Fibroblast of lung (primary cell): ENCODE measurements at regions not wholly inside any gene's neighbourhood (a gene's known extent, or its start where the extent isn't known, plus 50 kb on each side); places are given as distances from the start of the nearest gene placed in this dataset.

ENCODE experiments used
- DNase-seq, 2 donors: peaks; one replicate each; pipeline versions ENCODE4 v3.0.0 to v3.0.0-alpha.2; 2010; ENCODE audit warnings: low read depth in 2 of 2
- H2AFZ ChIP-seq: 2 replicates; pipeline ENCODE4 v1.5.1; 2012; ENCODE audit warnings: low read length, control low read depth, inconsistent platforms
- H3K27ac ChIP-seq: 2 replicates; pipeline ENCODE4 v1.5.1; 2011; ENCODE audit warnings: low read length, control low read depth; ENCODE audit not compliant: insufficient read depth
- H3K27me3 ChIP-seq: 2 replicates; pipeline ENCODE4 v1.5.1; 2011; ENCODE audit warnings: mild to moderate bottlenecking, low read length; ENCODE audit not compliant: control insufficient read depth, insufficient read depth
- H3K36me3 ChIP-seq: 2 replicates; pipeline ENCODE4 v1.5.1; 2011; ENCODE audit warnings: low read length; ENCODE audit not compliant: control insufficient read depth, insufficient read depth
- H3K4me1 ChIP-seq: 2 replicates; pipeline ENCODE4 v1.5.1; 2011; ENCODE audit warnings: low read length; ENCODE audit not compliant: control insufficient read depth, insufficient read depth; ENCODE audit errors: extremely low read depth
- H3K4me2 ChIP-seq: 2 replicates; pipeline ENCODE4 v1.5.1; 2011; ENCODE audit warnings: low read length, control low read depth; ENCODE audit not compliant: insufficient read depth; ENCODE audit errors: extremely low read depth
- H3K4me3 ChIP-seq, 4 experiments: fragments of 200-600 bp in 1 of 4; sonication (generic) in 1 of 4; replicated peaks in 1 of 4; 2 replicates each; pipeline ENCODE4 v1.5.1; 2011 to 2016; ENCODE audit warnings: low read length in 4 of 4, low read depth in 3 of 4, mild to moderate bottlenecking in 3 of 4, control low read depth in 2 of 4, inconsistent platforms in 1 of 4, mixed read lengths in 1 of 4; ENCODE audit not compliant: insufficient read depth in 1 of 4; ENCODE audit errors: control extremely low read depth in 1 of 4
- H3K79me2 ChIP-seq: 2 replicates; pipeline ENCODE4 v1.5.1; 2012; ENCODE audit warnings: mild to moderate bottlenecking, low read length, inconsistent platforms; ENCODE audit not compliant: control insufficient read depth, insufficient read depth
- H3K9ac ChIP-seq: 2 replicates; pipeline ENCODE4 v1.5.1; 2011; ENCODE audit warnings: mild to moderate bottlenecking, low read length, control low read depth; ENCODE audit not compliant: insufficient read depth
- H3K9me3 ChIP-seq: 2 replicates; pipeline ENCODE4 v1.5.1; 2012; ENCODE audit warnings: low read depth, low read length; ENCODE audit not compliant: control insufficient read depth, insufficient read depth
- H4K20me1 ChIP-seq: 2 replicates; pipeline ENCODE4 v1.5.1; 2011; ENCODE audit warnings: low read length; ENCODE audit not compliant: control insufficient read depth, insufficient read depth; ENCODE audit errors: extremely low read depth
- CTCF ChIP-seq, 2 donors: IDR thresholded peaks in 1 of 2; conservative IDR thresholded peaks in 1 of 2; 1 replicate in 1 of 2; 2 replicates in 1 of 2; pipeline ENCODE4 v1.5.1; 2011 to 2012; ENCODE audit warnings: low read length in 2 of 2, control low read depth in 1 of 2, inconsistent platforms in 1 of 2, low read depth in 1 of 2, mild to moderate bottlenecking in 1 of 2
- EZH2 ChIP-seq: IDR thresholded peaks from 2 replicates; pipeline ENCODE4 v1.5.1; 2012; ENCODE audit warnings: low read length, control low read depth, mild to moderate bottlenecking; ENCODE audit errors: missing control alignments

- DNase-seq = no peak
- no peaks in the 10 kb centered on the region for H4K20me1 ChIP-seq
- peaks cover 34% of the 10 kb centered on the region for H3K4me1 ChIP-seq
- no peaks in the 10 kb centered on the region for H3K27me3 ChIP-seq
- H3K9me3 ChIP-seq = no peaks in the 10 kb centered on the region
- H3K4me2 ChIP-seq = no peak overlapping the region
- H3K9ac ChIP-seq = no peak overlapping the region
- TF ChIP-seq CTCF (conservative IDR thresholded peaks at IDR 0.05 in 1 of 2, IDR thresholded peaks at IDR 0.05 in 1 of 2; ENCODE audit: low read depth in 1 of 2, low read length in 2 of 2) (no peak), EZH2 (no peak)
- H3K4me3 ChIP-seq = no peak overlapping the region
- no peaks in the 10 kb centered on the region for H3K79me2 ChIP-seq
- no peak overlapping the region for H2AFZ ChIP-seq
- no peaks in the 10 kb centered on the region for H3K36me3 ChIP-seq
- peak overlapping the region; percentile 40 for H3K27ac ChIP-seq
Observed at GRCh38 chr1:172915271-172915670, 135.5 kb downstream of the TNFSF18 start.

- Histone ChIP-seq H3K36me3 (no peaks in the 10 kb centered on the region), H3K9me3 (no peaks in the 10 kb centered on the region), H3K4me2 (no peak overlapping the region), H3K9ac (no peak overlapping the region), H3K4me3 (no peak overlapping the region), H3K79me2 (no peaks in the 10 kb centered on the region), H3K27me3 (no peaks in the 10 kb centered on the region), H3K4me1 (peaks cover 33% of the 10 kb centered on the region), H2AFZ (no peak overlapping the region), H3K27ac (peak overlapping the region; percentile 51), H4K20me1 (no peaks in the 10 kb centered on the region)
- no peak for DNase-seq
- no peak for TF ChIP-seq EZH2
- TF ChIP-seq CTCF (conservative IDR thresholded peaks at IDR 0.05 in 1 of 2, IDR thresholded peaks at IDR 0.05 in 1 of 2; ENCODE audit: low read depth in 1 of 2, low read length in 2 of 2) = no peak
Observed at GRCh38 chr1:172916116-172916515, 134.6 kb downstream of the TNFSF18 start.

- H3K27ac ChIP-seq = peak overlapping the region; percentile 66
- H3K9me3 ChIP-seq = no peaks in the 10 kb centered on the region
- no peaks in the 10 kb centered on the region for H4K20me1 ChIP-seq
- H3K36me3 ChIP-seq = no peaks in the 10 kb centered on the region
- peak; percentile 94 to 99 for DNase-seq
- no peak overlapping the region for H3K9ac ChIP-seq
- no peaks in the 10 kb centered on the region for H3K27me3 ChIP-seq
- no peaks in the 10 kb centered on the region for H3K79me2 ChIP-seq
- peaks cover 33% of the 10 kb centered on the region for H3K4me1 ChIP-seq
- H3K4me2 ChIP-seq = peak overlapping the region; percentile 33
- no peak for TF ChIP-seq EZH2
- TF ChIP-seq CTCF (conservative IDR thresholded peaks at IDR 0.05 in 1 of 2, IDR thresholded peaks at IDR 0.05 in 1 of 2; ENCODE audit: low read depth in 1 of 2, low read length in 2 of 2) = no peak
- no peak overlapping the region for H3K4me3 ChIP-seq
- no peak overlapping the region for H2AFZ ChIP-seq
Observed at GRCh38 chr1:172917972-172918371, 132.8 kb downstream of the TNFSF18 start.
